8988T (cell line): ENCODE measurements at regions not wholly inside any gene's neighbourhood (a gene's known extent, or its start where the extent isn't known, plus 50 kb on each side); places are given as distances from the start of the nearest gene placed in this dataset.

Experiments used
- DNase-seq: peaks from one replicate; pipeline ENCODE4 v3.0.0; 2011

- no peak for DNase-seq
Observed at GRCh38 chr5:58403822-58404433, 56.0 kb downstream of the PLK2 start.

GRCh38 chr5:58401701-58402100, 58.2 kb downstream of the PLK2 start:
- no peak for DNase-seq

- no peak for DNase-seq
Observed at GRCh38 chr5:58400737-58401136, 59.1 kb downstream of the PLK2 start.

GRCh38 chr5:58399951-58400350, 59.9 kb downstream of the PLK2 start:
- DNase-seq, result no peak

GRCh38 chr5:58394339-58394738, 65.5 kb downstream of the PLK2 start:
- DNase-seq, result no peak

GRCh38 chr5:58393716-58394115, 66.2 kb downstream of the PLK2 start:
- no peak for DNase-seq

GRCh38 chr5:58392496-58392895, 67.4 kb downstream of the PLK2 start:
- DNase-seq, result no peak

- no peak for DNase-seq
Observed at GRCh38 chr5:58383448-58383847, 76.4 kb downstream of the PLK2 start.

- no peak for DNase-seq
Observed at GRCh38 chr5:58382131-58382534, 77.8 kb downstream of the PLK2 start.

- DNase-seq, result no peak
Observed at GRCh38 chr5:58381566-58381965, 78.3 kb downstream of the PLK2 start.

GRCh38 chr5:58380655-58381054, 79.2 kb downstream of the PLK2 start:
- no peak for DNase-seq

GRCh38 chr5:58378613-58379390, 81.1 kb downstream of the PLK2 start:
- DNase-seq, result no peak

GRCh38 chr5:58370606-58371005, 89.3 kb downstream of the PLK2 start:
- no peak for DNase-seq

GRCh38 chr5:58369513-58370190, 90.2 kb downstream of the PLK2 start:
- DNase-seq, result no peak

- DNase-seq, result no peak
Observed at GRCh38 chr5:58366461-58366860, 93.4 kb downstream of the PLK2 start.

GRCh38 chr5:58365791-58366190, 94.1 kb downstream of the PLK2 start:
- DNase-seq, result no peak

GRCh38 chr5:58363461-58364249, 96.2 kb downstream of the PLK2 start:
- no peak for DNase-seq

GRCh38 chr5:58362135-58362534, 97.8 kb downstream of the PLK2 start:
- no peak for DNase-seq

GRCh38 chr5:58360794-58361193, 99.1 kb downstream of the PLK2 start:
- DNase-seq, result no peak

GRCh38 chr5:58359981-58360380, 99.9 kb downstream of the PLK2 start:
- DNase-seq, result no peak

GRCh38 chr5:58358501-58359178, 101.2 kb downstream of the PLK2 start:
- DNase-seq, result no peak

- no peak for DNase-seq
Observed at GRCh38 chr5:58357799-58358500, 101.9 kb downstream of the PLK2 start.
